NCI-H748 (cell line): ENCODE measurements at regions not wholly inside any gene's neighbourhood (a gene's known extent, or its start where the extent isn't known, plus 50 kb on each side); places are given as distances from the start of the nearest gene placed in this dataset.

ENCODE experiments used
- DNase-seq: peaks from one replicate; lab custom pipeline; 2025; ENCODE audit not compliant: unreplicated experiment; lab: John Stamatoyannopoulos, UW

- no peak for DNase-seq
Observed at GRCh38 chr3:35500641-35501350, 138.5 kb upstream of the ARPP21 start.

- no peak for DNase-seq
Observed at GRCh38 chr3:35502699-35503098, 136.6 kb upstream of the ARPP21 start.

- no peak for DNase-seq
Observed at GRCh38 chr3:35505181-35505580, 134.1 kb upstream of the ARPP21 start.

- DNase-seq, result no peak
Observed at GRCh38 chr3:35505772-35506171, 133.6 kb upstream of the ARPP21 start.

- no peak for DNase-seq
Observed at GRCh38 chr3:35519936-35520335, 119.4 kb upstream of the ARPP21 start.

- no peak for DNase-seq
Observed at GRCh38 chr3:35521196-35521595, 118.1 kb upstream of the ARPP21 start.

GRCh38 chr3:35522450-35522849 lies 116.9 kb upstream of the ARPP21 start:
- no peak for DNase-seq

- no peak for DNase-seq
Observed at GRCh38 chr3:35523074-35523473, 116.3 kb upstream of the ARPP21 start.

GRCh38 chr3:35523838-35524237 lies 115.5 kb upstream of the ARPP21 start:
- DNase-seq, result no peak

GRCh38 chr3:35524856-35525255 lies 114.5 kb upstream of the ARPP21 start:
- DNase-seq, result no peak

- DNase-seq, result no peak
Observed at GRCh38 chr3:35528728-35529127, 110.6 kb upstream of the ARPP21 start.

- no peak for DNase-seq
Observed at GRCh38 chr3:35529337-35529736, 110.0 kb upstream of the ARPP21 start.

- no peak for DNase-seq
Observed at GRCh38 chr3:35537265-35537664, 102.1 kb upstream of the ARPP21 start.

- no peak for DNase-seq
Observed at GRCh38 chr3:35544976-35545375, 94.3 kb upstream of the ARPP21 start.

- DNase-seq, result no peak
Observed at GRCh38 chr3:35549690-35550089, 89.6 kb upstream of the ARPP21 start.

- no peak for DNase-seq
Observed at GRCh38 chr3:35562141-35562540, 77.2 kb upstream of the ARPP21 start.

- no peak for DNase-seq
Observed at GRCh38 chr3:35565048-35565447, 74.3 kb upstream of the ARPP21 start.
